H9 (cell line): ENCODE measurements at regions not wholly inside any gene's neighbourhood (a gene's known extent, or its start where the extent isn't known, plus 50 kb on each side); places are given as distances from the start of the nearest gene placed in this dataset.

Source experiments
- DNase-seq: peaks from one replicate; pipeline ENCODE4 v3.0.0-alpha.2; 2017
- H2AFZ ChIP-seq: one replicate; pipeline ENCODE4 v1.6.1; 2013; ENCODE audit warnings: mild to moderate bottlenecking, low read length, control low read depth, moderate library complexity
- H2AK5ac ChIP-seq: 2 replicates; pipeline ENCODE4 v1.6.1; 2013; ENCODE audit warnings: low read length, control low read depth, mixed read lengths; ENCODE audit not compliant: insufficient read length
- H2BK120ac ChIP-seq: one replicate; pipeline ENCODE4 v1.6.1; 2013; ENCODE audit warnings: low read depth, mild to moderate bottlenecking, low read length, control low read depth, inconsistent platforms; ENCODE audit not compliant: poor library complexity, severe bottlenecking
- H2BK12ac ChIP-seq: 2 replicates; pipeline ENCODE4 v1.6.1; 2013; ENCODE audit warnings: low read length, control low read depth, mixed read lengths, low read depth; ENCODE audit not compliant: insufficient read length
- H2BK15ac ChIP-seq: 2 replicates; pipeline ENCODE4 v1.6.1; 2013; ENCODE audit warnings: low read depth, low read length, control low read depth
- H2BK20ac ChIP-seq: one replicate; pipeline ENCODE4 v1.6.1; 2013; ENCODE audit warnings: low read depth, mild to moderate bottlenecking, low read length, control low read depth, inconsistent platforms; ENCODE audit not compliant: poor library complexity, severe bottlenecking
- H2BK5ac ChIP-seq: 2 replicates; pipeline ENCODE4 v1.6.1; 2013; ENCODE audit warnings: low read length, control low read depth, mixed read lengths; ENCODE audit not compliant: insufficient read length
- H3K14ac ChIP-seq: 2 replicates; pipeline ENCODE4 v1.6.1; 2013; ENCODE audit warnings: low read length, control low read depth; ENCODE audit not compliant: insufficient read depth
- H3K18ac ChIP-seq: 2 replicates; pipeline ENCODE4 v1.6.1; 2013; ENCODE audit warnings: low read depth, mild to moderate bottlenecking, mixed read lengths, low read length, control low read depth; ENCODE audit not compliant: insufficient read length
- H3K23ac ChIP-seq: 2 replicates; pipeline ENCODE4 v1.6.1; 2013; ENCODE audit warnings: low read length, control low read depth, mixed read lengths, low read depth; ENCODE audit not compliant: insufficient read length
- H3K23me2 ChIP-seq: 2 replicates; pipeline ENCODE4 v1.6.1; 2013; ENCODE audit warnings: low read depth, mild to moderate bottlenecking, mixed read lengths, low read length, control low read depth; ENCODE audit not compliant: insufficient read length, poor library complexity, severe bottlenecking
- H3K27ac ChIP-seq: 2 replicates; pipeline ENCODE4 v1.5.1; 2013; ENCODE audit warnings: low read length, control low read depth, mixed read lengths, low read depth; ENCODE audit not compliant: insufficient read length
- H3K27me3 ChIP-seq: 2 replicates; pipeline ENCODE4 v1.6.1; 2013; ENCODE audit warnings: low read length, control low read depth, inconsistent platforms; ENCODE audit not compliant: insufficient read depth
- H3K4ac ChIP-seq: 2 replicates; pipeline ENCODE4 v1.6.1; 2013; ENCODE audit warnings: low read depth, mild to moderate bottlenecking, control low read depth, inconsistent platforms, low read length, moderate library complexity
- H3K4me1 ChIP-seq: 2 replicates; pipeline ENCODE4 v1.6.1; 2013; ENCODE audit warnings: low read length, control low read depth, inconsistent platforms; ENCODE audit not compliant: insufficient read depth
- H3K4me2 ChIP-seq: 2 replicates; pipeline ENCODE4 v1.6.1; 2013; ENCODE audit warnings: low read length, control low read depth, mixed read lengths; ENCODE audit not compliant: insufficient read length, insufficient read depth
- H3K56ac ChIP-seq: 2 replicates; pipeline ENCODE4 v1.6.1; 2013; ENCODE audit warnings: low read depth, mild to moderate bottlenecking, mixed read lengths, low read length, control low read depth; ENCODE audit not compliant: insufficient read length
- H3K79me1 ChIP-seq: 2 replicates; pipeline ENCODE4 v1.6.1; 2013; ENCODE audit warnings: low read depth, mild to moderate bottlenecking, moderate library complexity, low read length, control low read depth, inconsistent platforms; ENCODE audit not compliant: insufficient read depth, poor library complexity, severe bottlenecking
- H3K79me2 ChIP-seq: 2 replicates; pipeline ENCODE4 v1.6.1; 2013; ENCODE audit warnings: low read length, control low read depth, inconsistent platforms; ENCODE audit not compliant: insufficient read depth
- H3K9ac ChIP-seq: 2 replicates; pipeline ENCODE4 v1.6.1; 2013; ENCODE audit warnings: low read length, control low read depth, mixed read lengths; ENCODE audit not compliant: insufficient read length; ENCODE audit errors: extremely low read depth
- H3K9me3 ChIP-seq: one replicate; pipeline ENCODE4 v1.6.1; 2013; ENCODE audit warnings: low read depth, low read length, inconsistent platforms; ENCODE audit not compliant: control insufficient read depth
- H3T11ph ChIP-seq: one replicate; pipeline ENCODE4 v1.6.1; 2013; ENCODE audit warnings: mild to moderate bottlenecking, low read length, control low read depth, inconsistent platforms
- H4K20me1 ChIP-seq: one replicate; pipeline ENCODE4 v1.6.1; 2013; ENCODE audit not compliant: control insufficient read depth, insufficient read length, insufficient read depth
- H4K5ac ChIP-seq: 2 replicates; pipeline ENCODE4 v1.6.1; 2013; ENCODE audit warnings: low read depth, mild to moderate bottlenecking, mixed read lengths, low read length, control low read depth; ENCODE audit not compliant: insufficient read length
- H4K8ac ChIP-seq: replicated peaks from 2 replicates; pipeline ENCODE4 v1.6.1; 2013; ENCODE audit warnings: low read length, control low read depth, mixed read lengths, low read depth; ENCODE audit not compliant: insufficient read length
- H4K91ac ChIP-seq: 2 replicates; pipeline ENCODE4 v1.6.1; 2013; ENCODE audit warnings: low read depth, mild to moderate bottlenecking, moderate library complexity, mixed read lengths, low read length, control low read depth; ENCODE audit not compliant: insufficient read length
- H3K27ac Mint-ChIP-seq, 3 experiments: 2 replicates in 2 of 3; 3 replicates in 1 of 3; pipeline ENCODE4 v1.8.0; 2020 to 2021; ENCODE audit warnings: mixed read lengths in 3 of 3, mild to moderate bottlenecking in 1 of 3, moderate library complexity in 1 of 3
- H3K27me3 Mint-ChIP-seq: 2 replicates; pipeline ENCODE4 v1.8.0; 2021; ENCODE audit warnings: low read depth, mild to moderate bottlenecking, moderate library complexity, mixed read lengths
- H3K36me3 Mint-ChIP-seq, 3 experiments: 2 replicates in 2 of 3; 3 replicates in 1 of 3; pipeline ENCODE4 v1.8.0; 2020 to 2021; ENCODE audit warnings: low read depth in 3 of 3, mixed read lengths in 3 of 3; ENCODE audit not compliant: insufficient read depth in 1 of 3
- H3K4me1 Mint-ChIP-seq, 2 experiments: 2 replicates each; pipeline ENCODE4 v1.8.0; 2020; ENCODE audit warnings: mixed read lengths in 2 of 2
- H3K4me3 Mint-ChIP-seq, 2 experiments: 2 replicates in 1 of 2; 3 replicates in 1 of 2; pipeline ENCODE4 v1.8.0; 2020 to 2021; ENCODE audit warnings: mild to moderate bottlenecking in 2 of 2, mixed read lengths in 2 of 2, moderate library complexity in 1 of 2
- H3K9me3 Mint-ChIP-seq, 2 experiments: 2 replicates in 1 of 2; 3 replicates in 1 of 2; pipeline ENCODE4 v1.8.0; 2020; ENCODE audit warnings: mild to moderate bottlenecking in 2 of 2, mixed read lengths in 2 of 2, moderate library complexity in 1 of 2
- CTCF ChIP-seq: fragments of 200-600 bp; sonication (generic); conservative IDR thresholded peaks from 3 replicates; pipeline ENCODE4 v1.8.0; 2021; ENCODE audit warnings: antibody characterized with exemption, mild to moderate bottlenecking

- H3K4me3 Mint-ChIP-seq: no peak overlapping the region
- Histone ChIP-seq H3K79me2 (no peaks in the 10 kb centered on the region), H3K27me3 (no peaks in the 10 kb centered on the region), H3K4me2 (no peak overlapping the region), H3K9me3 (no peaks in the 10 kb centered on the region), H3K9ac (no peak overlapping the region), H3K23ac (no peak overlapping the region), H3K4ac (no peak overlapping the region), H2AFZ (no peak overlapping the region), H4K5ac (no peak overlapping the region), H2AK5ac (no peak overlapping the region), H2BK15ac (no peak overlapping the region), H2BK12ac (no peak overlapping the region), H4K8ac (no peak overlapping the region), H3K14ac (no peak overlapping the region), H2BK5ac (no peak overlapping the region), H3K56ac (no peak overlapping the region), H2BK120ac (no peak overlapping the region), H2BK20ac (no peak overlapping the region), H3K27ac (no peak overlapping the region), H4K20me1 (no peaks in the 10 kb centered on the region), H3T11ph (no peak overlapping the region), H3K79me1 (no peaks in the 10 kb centered on the region), H3K4me1 (no peaks in the 10 kb centered on the region), H3K23me2 (no peaks in the 10 kb centered on the region), H3K18ac (no peak overlapping the region), H4K91ac (no peak overlapping the region)
- DNase-seq: no peak
- TF ChIP-seq CTCF: no peak
- H3K4me1 Mint-ChIP-seq: no peaks in the 10 kb centered on the region; a peak in 1 of 4 replicates
- no peaks in the 10 kb centered on the region for H3K36me3 Mint-ChIP-seq
- no peaks in the 10 kb centered on the region for H3K9me3 Mint-ChIP-seq
- no peak overlapping the region for H3K27ac Mint-ChIP-seq
- no peaks in the 10 kb centered on the region for H3K27me3 Mint-ChIP-seq
These were observed 597.6 kb downstream of the ADGRL2 start for GRCh38 chr1:82398357-82398756.
